Activated CD4-positive, CD25-positive, alpha-beta regulatory T cell treated with anti-CD3 and anti-CD28 coated beads, Interleukin-2, amount 50 U/mL, for 72 hours (primary cell): ENCODE measurements at regions not wholly inside any gene's neighbourhood (a gene's known extent, or its start where the extent isn't known, plus 50 kb on each side); places are given as distances from the start of the nearest gene placed in this dataset.

Experiments
- DNase-seq: peaks from one replicate; pipeline ENCODE4 v3.0.0; 2021

GRCh38 chr22:49332691-49333090, 495.0 kb downstream of the BRD1 start:
- no peak for DNase-seq

- no peak for DNase-seq
These were observed 495.8 kb downstream of the BRD1 start for GRCh38 chr22:49331878-49332277.

GRCh38 chr22:49331223-49331815, 496.4 kb downstream of the BRD1 start:
- no peak for DNase-seq

GRCh38 chr22:49330421-49331222, 497.1 kb downstream of the BRD1 start:
- DNase-seq: no peak

GRCh38 chr22:49329636-49330035, 498.0 kb downstream of the BRD1 start:
- DNase-seq: no peak

GRCh38 chr22:49328630-49329405, 498.9 kb downstream of the BRD1 start:
- DNase-seq: no peak

- no peak for DNase-seq
These were observed 499.6 kb downstream of the BRD1 start for GRCh38 chr22:49328118-49328475.

- DNase-seq: no peak
These were observed 500.1 kb downstream of the BRD1 start for GRCh38 chr22:49327411-49328117.

- DNase-seq: peak; percentile 1
These were observed 501.1 kb downstream of the BRD1 start for GRCh38 chr22:49326558-49326957.

GRCh38 chr22:49325531-49326395, 501.9 kb downstream of the BRD1 start:
- DNase-seq: peak; percentile 24

- DNase-seq: peak; percentile 13
These were observed 502.9 kb downstream of the BRD1 start for GRCh38 chr22:49324527-49325491.

GRCh38 chr22:49323751-49324415, 503.8 kb downstream of the BRD1 start:
- DNase-seq: no peak

GRCh38 chr22:49322861-49323622, 504.6 kb downstream of the BRD1 start:
- no peak for DNase-seq

- peak; percentile 13 for DNase-seq
These were observed 505.4 kb downstream of the BRD1 start for GRCh38 chr22:49322231-49322630.

- DNase-seq: peak; percentile 20
These were observed 506.1 kb downstream of the BRD1 start for GRCh38 chr22:49321477-49322055.

GRCh38 chr22:49320714-49321476, 506.8 kb downstream of the BRD1 start:
- peak; percentile 6 for DNase-seq

- no peak for DNase-seq
These were observed 510.3 kb downstream of the BRD1 start for GRCh38 chr22:49317369-49317768.

GRCh38 chr22:49312601-49313000, 515.1 kb downstream of the BRD1 start:
- no peak for DNase-seq
